K562 (cell line): ENCODE measurements at regions not wholly inside any gene's neighbourhood (a gene's known extent, or its start where the extent isn't known, plus 50 kb on each side); places are given as distances from the start of the nearest gene placed in this dataset.

Source experiments
- ATAC-seq: fragments of 200-7000 bp; cut with Tn5 transposase; 3 replicates; pipeline ENCODE4 v1.9.1; 2020; ENCODE audit warnings: moderate library complexity
- BruUV-seq: library from RNA; stranded (reverse); fragments of 400-500 nt; replicated peaks from 2 replicates; lab custom pipeline; 2021; lab: Mats Ljungman, UMichigan
- CTCF ChIA-PET: fragments of 300-600 bp; formaldehyde crosslinking; extraction: SDS; loops from one replicate; lab custom pipeline; 2021; ENCODE audit warnings: low intra/inter-chr PET ratio; lab: Yijun Ruan, JAX
- POLR2A ChIA-PET: fragments of 300-600, 350-650 bp; sonication (Branson Sonifier 250); formaldehyde crosslinking; extraction: SDS; loops from one replicate; lab custom pipeline; 2021; ENCODE audit warnings: antibody characterized with exemption, inconsistent platforms; lab: Yijun Ruan, JAX
- DNase-seq, 4 experiments: peaks; one replicate each; pipeline versions ENCODE4 v3.0.0 to v3.0.0-alpha.2; 2011 to 2018; ENCODE audit warnings: low spot score in 3 of 4, mixed read lengths in 3 of 4; ENCODE audit errors: extremely low read depth in 1 of 4
- FAIRE-seq: peaks from 2 replicates; lab custom pipeline; 2011; peaks lifted over from hg19 to GRCh38; lab: Jason Lieb, UNC
- H2AFZ ChIP-seq: 2 replicates; pipeline ENCODE4 v1.6.0; 2011; ENCODE audit warnings: low read depth, low read length, control low read depth, inconsistent platforms
- H3K27ac ChIP-seq: fragments of 200-600 bp; 3 replicates; pipeline ENCODE4 v1.8.0; 2011; ENCODE audit warnings: low read depth, mild to moderate bottlenecking, control low read depth, inconsistent platforms, low read length, moderate library complexity, mixed read lengths; ENCODE audit errors: extremely low read depth
- H3K27me3 ChIP-seq, 2 experiments: fragments of 300-600 bp in 1 of 2; 2 replicates in 1 of 2; 3 replicates in 1 of 2; pipeline versions ENCODE4 v1.6.0 to v1.8.0; 2011; ENCODE audit warnings: inconsistent platforms in 2 of 2, low read length in 2 of 2, mild to moderate bottlenecking in 1 of 2, mixed read lengths in 1 of 2, moderate library complexity in 1 of 2; ENCODE audit not compliant: control insufficient read depth in 2 of 2, insufficient read depth in 2 of 2
- H3K36me3 ChIP-seq: fragments of 300-600 bp; 3 replicates; pipeline ENCODE4 v1.8.0; 2011; ENCODE audit warnings: mild to moderate bottlenecking, low read length, inconsistent platforms; ENCODE audit not compliant: control insufficient read depth, insufficient read depth
- H3K4me1 ChIP-seq, 2 experiments: fragments of 200-600 bp in 1 of 2; replicated peaks in 1 of 2; 2 replicates in 1 of 2; 3 replicates in 1 of 2; pipeline versions ENCODE4 v1.5.1 to v1.8.0; 2011; ENCODE audit warnings: inconsistent platforms in 2 of 2, low read length in 2 of 2, mild to moderate bottlenecking in 1 of 2, mixed read lengths in 1 of 2, moderate library complexity in 1 of 2; ENCODE audit not compliant: control insufficient read depth in 2 of 2, insufficient read depth in 2 of 2
- H3K4me2 ChIP-seq: 2 replicates; pipeline ENCODE4 v1.6.1; 2011; ENCODE audit warnings: low read length, control low read depth, inconsistent platforms, mixed read lengths; ENCODE audit not compliant: insufficient read depth
- H3K4me3 ChIP-seq: fragments of 200-600 bp; sonication (generic), shearing (Covaris generic); 2 replicates; pipeline ENCODE4 v1.5.1; 2016; ENCODE audit warnings: control low read depth, inconsistent platforms
- H3K79me2 ChIP-seq: fragments of 200-600 bp; 3 replicates; pipeline ENCODE4 v1.8.0; 2011; ENCODE audit warnings: low read length, inconsistent platforms; ENCODE audit not compliant: control insufficient read depth, insufficient read depth
- H3K9ac ChIP-seq, 2 experiments: 2 replicates each; pipeline versions ENCODE4 v1.6.0 to v1.6.1; 2011; ENCODE audit warnings: low read depth in 2 of 2, low read length in 2 of 2, control low read depth in 1 of 2, inconsistent platforms in 1 of 2, mild to moderate bottlenecking in 1 of 2, mixed read lengths in 1 of 2; ENCODE audit not compliant: insufficient read depth in 1 of 2
- H3K9me1 ChIP-seq: one replicate; pipeline ENCODE4 v1.6.0; 2011; ENCODE audit warnings: inconsistent platforms, mild to moderate bottlenecking, low read length, moderate library complexity; ENCODE audit not compliant: control insufficient read depth, insufficient read depth
- H3K9me3 ChIP-seq: replicated peaks from 2 replicates; pipeline ENCODE4 v1.5.1; 2011; ENCODE audit warnings: low read depth, low read length, inconsistent platforms; ENCODE audit not compliant: control insufficient read depth, insufficient read depth
- H4K20me1 ChIP-seq: replicated peaks from 2 replicates; pipeline ENCODE4 v1.6.1; 2011; ENCODE audit warnings: low read length, inconsistent platforms, mixed read lengths; ENCODE audit not compliant: control insufficient read depth, insufficient read depth
- EGR1 ChIP-seq: fragments of 450-650 bp; conservative IDR thresholded peaks from 2 replicates; pipeline ENCODE4 v1.6.1; 2017; ENCODE audit warnings: mild to moderate bottlenecking
- KAT8 ChIP-seq: fragments of 450-650 bp; IDR thresholded peaks from 2 replicates; pipeline ENCODE4 v1.6.1; 2016; ENCODE audit warnings: low read depth, mild to moderate bottlenecking
- LARP7 ChIP-seq: fragments of 450-650 bp; IDR thresholded peaks from 2 replicates; pipeline ENCODE4 v1.6.1; 2016
- LCOR ChIP-seq: sonication (generic); formaldehyde crosslinking; IDR thresholded peaks from 2 replicates; pipeline ENCODE4 v1.8.0; 2022; ENCODE audit warnings: mild to moderate bottlenecking, missing genetic modification reagents
- NFE2 ChIP-seq: IDR thresholded peaks from 2 replicates; pipeline ENCODE4 v1.6.1; 2014; ENCODE audit warnings: antibody characterized with exemption, low read depth
- POLR2A ChIP-seq: fragments of 450-650 bp; conservative IDR thresholded peaks from 2 replicates; pipeline ENCODE4 v1.6.1; 2016
- PYGO2 ChIP-seq: fragments of 450-650 bp; IDR thresholded peaks from 2 replicates; pipeline ENCODE4 v1.6.1; 2016; ENCODE audit warnings: mild to moderate bottlenecking, missing genetic modification characterization, moderate library complexity, missing compliant biosample characterization
- STAG1 ChIP-seq: sonication (generic); formaldehyde crosslinking; IDR thresholded peaks from 2 replicates; pipeline ENCODE4 v1.5.0; 2020; ENCODE audit warnings: missing genetic modification reagents, borderline replicate concordance
- ZBTB8A ChIP-seq: fragments of 450-650 bp; IDR thresholded peaks from 2 replicates; pipeline ENCODE4 v1.6.1; 2018; ENCODE audit warnings: mild to moderate bottlenecking, moderate library complexity; ENCODE audit not compliant: partially characterized antibody
- WGBS: fragments of 100-300 bp; shearing (Covaris generic); methylation state at CpG from one replicate; pipeline ENCODE4 v1.1.6; 2016; ENCODE audit warnings: low coverage, mixed read lengths; ENCODE audit not compliant: insufficient coverage; ENCODE audit errors: missing lambda C conversion rate; 5-methylcytosine and 5-hydroxymethylcytosine counted together
- in situ Hi-C: fragments of 300-500 bp; cut with MboI; formaldehyde crosslinking; loops from 4 replicates; pipeline ENCODE4 v1.15.0; 2018; ENCODE audit warnings: inconsistent platforms, mixed read lengths
- intact Hi-C: fragments of 100-400 bp; cut with micrococcal nuclease; formaldehyde crosslinking; loops from 2 replicates; pipeline ENCODE4 v1.14.2; 2022
- TF ChIP-seq, protein P1 (sequence below): fragments of 450-650 bp; IDR thresholded peaks from 2 replicates; pipeline ENCODE4 v1.7.1; 2018; ENCODE audit warnings: mild to moderate bottlenecking, low read depth; ENCODE audit not compliant: partially characterized antibody

DNA sequence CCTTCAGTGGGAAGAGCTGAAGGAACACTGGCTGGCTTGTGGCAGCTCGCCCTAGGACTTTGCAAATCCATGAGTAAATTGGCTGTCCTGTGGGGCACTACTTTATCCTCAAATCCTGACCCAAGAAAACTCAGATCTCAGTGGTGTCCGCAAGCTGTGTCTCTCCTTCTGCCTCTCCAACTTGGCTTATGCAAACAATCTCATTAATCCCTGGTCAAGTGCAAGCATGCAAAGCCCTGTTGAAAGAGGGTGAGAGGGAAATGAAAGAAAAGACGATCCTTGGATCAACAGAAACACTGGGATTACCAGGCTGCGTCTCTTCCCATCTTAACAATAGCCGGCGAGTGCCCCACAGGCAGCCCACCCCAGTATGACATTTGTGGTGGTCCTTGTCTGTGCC lies 901.6 kb downstream of the BCL11B start:
- TF ChIP-seq KAT8 (no peak), ZBTB8A (no peak), POLR2A (no peak), EGR1 (no peak)
- Histone ChIP-seq H3K9me3 (no peaks in the 10 kb centered on the region), H3K27me3 (no peaks in the 10 kb centered on the region), H3K79me2 (no peaks in the 10 kb centered on the region), H3K4me3 (no peak overlapping the region), H3K9me1 (no peaks in the 10 kb centered on the region), H3K9ac (no peak overlapping the region), H4K20me1 (no peaks in the 10 kb centered on the region), H3K27ac (no peak overlapping the region), H3K4me1 (no peaks in the 10 kb centered on the region), H3K36me3 (no peaks in the 10 kb centered on the region), H2AFZ (no peak overlapping the region), H3K4me2 (no peak overlapping the region)
- ATAC-seq (no peak), FAIRE-seq (no peak), DNase-seq (no peak)
- POLR2A ChIA-PET = interaction anchor here (0.7 kb wide), 1 partner anchor 68 kb away, joined by 4 read pairs; no protein-coding TSS in a partner anchor
- WGBS = 3% methylated on average over 6 of the region's 6 CpGs
- in situ Hi-C loops (no loop called here), intact Hi-C loops (no loop called here)
- BruUV-seq = no TSS peak
- CTCF ChIA-PET = no interaction called here

DNA sequence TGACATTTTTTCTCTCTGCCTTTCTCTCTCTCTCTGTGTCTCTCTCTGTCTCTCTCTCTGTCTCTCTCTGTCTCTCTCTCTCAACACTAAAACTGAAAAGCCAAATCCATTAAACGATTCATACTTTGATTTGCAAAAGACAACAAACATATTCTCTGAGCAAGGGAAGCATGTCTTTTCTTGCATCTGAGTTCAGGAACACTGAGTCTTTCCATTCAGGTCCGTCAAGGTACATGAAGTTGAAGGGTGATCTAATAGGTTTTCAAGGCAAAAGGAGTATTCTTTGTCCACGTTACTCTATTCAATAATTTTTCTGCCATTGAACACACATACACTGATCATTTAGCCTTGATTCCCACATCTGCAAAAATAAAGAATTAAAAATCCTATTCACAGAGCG lies 900.9 kb downstream of the BCL11B start:
- Histone ChIP-seq H3K9me1 (no peaks in the 10 kb centered on the region), H3K9ac (no peak overlapping the region), H3K27ac (no peak overlapping the region), H4K20me1 (no peaks in the 10 kb centered on the region), H3K79me2 (no peaks in the 10 kb centered on the region), H3K4me1 (no peaks in the 10 kb centered on the region), H3K27me3 (no peaks in the 10 kb centered on the region), H3K4me2 (no peak overlapping the region), H3K36me3 (no peaks in the 10 kb centered on the region), H2AFZ (no peak overlapping the region), H3K4me3 (no peak overlapping the region), H3K9me3 (no peaks in the 10 kb centered on the region)
- no TSS peak for BruUV-seq
- ChIA-PET POLR2A (no interaction called here), CTCF (no interaction called here)
- WGBS = 0% methylated on average over 4 of the region's 4 CpGs
- in situ Hi-C loops (no loop called here), intact Hi-C loops (no loop called here)
- DNase-seq (no peak), FAIRE-seq (no peak), ATAC-seq (no peak)
- no peak for TF ChIP-seq NFE2
- no peak for TF ChIP-seq LCOR (CRISPR knock-in tag)
- TF ChIP-seq, protein P1, sequence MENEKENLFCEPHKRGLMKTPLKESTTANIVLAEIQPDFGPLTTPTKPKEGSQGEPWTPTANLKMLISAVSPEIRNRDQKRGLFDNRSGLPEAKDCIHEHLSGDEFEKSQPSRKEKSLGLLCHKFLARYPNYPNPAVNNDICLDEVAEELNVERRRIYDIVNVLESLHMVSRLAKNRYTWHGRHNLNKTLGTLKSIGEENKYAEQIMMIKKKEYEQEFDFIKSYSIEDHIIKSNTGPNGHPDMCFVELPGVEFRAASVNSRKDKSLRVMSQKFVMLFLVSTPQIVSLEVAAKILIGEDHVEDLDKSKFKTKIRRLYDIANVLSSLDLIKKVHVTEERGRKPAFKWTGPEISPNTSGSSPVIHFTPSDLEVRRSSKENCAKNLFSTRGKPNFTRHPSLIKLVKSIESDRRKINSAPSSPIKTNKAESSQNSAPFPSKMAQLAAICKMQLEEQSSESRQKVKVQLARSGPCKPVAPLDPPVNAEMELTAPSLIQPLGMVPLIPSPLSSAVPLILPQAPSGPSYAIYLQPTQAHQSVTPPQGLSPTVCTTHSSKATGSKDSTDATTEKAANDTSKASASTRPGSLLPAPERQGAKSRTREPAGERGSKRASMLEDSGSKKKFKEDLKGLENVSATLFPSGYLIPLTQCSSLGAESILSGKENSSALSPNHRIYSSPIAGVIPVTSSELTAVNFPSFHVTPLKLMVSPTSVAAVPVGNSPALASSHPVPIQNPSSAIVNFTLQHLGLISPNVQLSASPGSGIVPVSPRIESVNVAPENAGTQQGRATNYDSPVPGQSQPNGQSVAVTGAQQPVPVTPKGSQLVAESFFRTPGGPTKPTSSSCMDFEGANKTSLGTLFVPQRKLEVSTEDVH = no peak
- no peak for TF ChIP-seq PYGO2 (tag)
- no peak for TF ChIP-seq STAG1 (CRISPR knock-in tag)
- TF ChIP-seq LARP7 = no peak
